T-helper 2 cell (primary cell): ENCODE measurements at regions not wholly inside any gene's neighbourhood (a gene's known extent, or its start where the extent isn't known, plus 50 kb on each side); places are given as distances from the start of the nearest gene placed in this dataset.
"Not testable (repeated sequence)": the region's sequence is repeated elsewhere in the genome, so short reads cannot be mapped to it uniquely, and the experiment has no call there.

ENCODE experiments used
- DNase-seq, 5 experiments: peaks; one replicate each; pipeline versions ENCODE4 v3.0.0 to v3.0.0-alpha.2; 2012 to 2022

- no peak for DNase-seq
Measured at GRCh38 chrX:115357326-115358120, 68.0 kb downstream of the LUZP4 start.

- DNase-seq: not testable (repeated sequence)
Measured at GRCh38 chrX:115359508-115359907, 70.0 kb downstream of the LUZP4 start.

DNA sequence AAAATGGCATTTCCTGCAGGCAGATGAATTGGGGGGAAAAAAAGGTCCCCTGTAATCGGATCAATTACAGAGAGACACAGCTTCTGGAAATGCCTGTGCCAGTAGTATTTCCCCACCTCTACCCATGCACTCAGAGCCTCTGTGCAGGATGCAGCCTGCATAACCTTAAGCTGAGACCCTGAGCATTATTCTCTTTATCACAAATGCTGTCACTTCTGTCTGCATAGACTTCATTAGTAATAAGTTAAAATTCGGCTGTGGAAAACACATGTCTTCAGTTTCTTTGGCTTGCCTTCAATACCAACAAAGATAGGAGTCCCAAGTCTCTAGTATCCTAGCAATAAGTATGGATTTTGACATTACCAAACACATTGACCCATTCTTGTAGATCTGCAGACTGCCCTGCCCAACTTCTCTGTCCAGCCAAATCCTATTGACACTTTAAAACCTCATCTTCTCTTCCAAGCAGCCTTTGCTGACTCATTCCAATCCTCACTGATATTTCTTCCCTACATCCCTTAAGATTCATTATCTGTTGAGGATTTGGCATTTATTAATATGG, 70.8 kb downstream of the LUZP4 start:
- no peak for DNase-seq

DNA sequence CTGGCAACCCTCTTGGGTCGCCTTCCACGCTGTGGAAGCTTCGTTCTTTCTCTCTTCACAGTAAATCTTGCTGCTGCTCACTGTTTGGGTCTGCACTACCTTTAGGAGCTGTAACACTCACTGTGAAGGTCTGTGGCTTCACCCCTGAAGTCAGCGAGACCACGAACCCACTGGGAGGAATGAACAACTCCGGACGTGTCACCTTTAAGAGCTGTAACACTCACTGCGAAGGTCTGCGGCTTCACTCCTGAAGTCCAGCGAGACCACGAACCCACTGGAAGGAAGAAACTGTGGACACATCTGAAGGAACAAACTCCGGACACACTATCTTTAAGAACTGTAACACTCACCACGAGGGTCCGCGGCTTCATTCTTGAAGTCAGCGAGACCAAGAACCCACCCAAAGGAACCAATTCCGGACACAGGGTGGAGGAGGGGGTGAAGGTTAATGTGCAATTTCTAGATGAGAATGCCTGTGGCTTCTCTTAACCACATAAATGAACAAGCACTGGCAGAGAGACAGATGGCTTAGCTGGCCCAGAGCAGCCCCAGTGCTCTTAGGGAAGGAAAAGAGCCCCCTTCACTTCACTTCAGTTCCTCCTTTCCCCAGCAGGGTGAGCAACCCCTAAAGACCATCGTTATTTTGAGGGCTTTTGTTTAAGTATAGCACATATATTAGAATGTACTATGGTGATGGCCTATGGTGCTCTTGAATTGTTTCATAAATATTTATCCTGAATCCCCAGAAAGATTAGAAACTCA, 73.0 kb downstream of the LUZP4 start:
- peak in 1 of 5 experiments; percentile 0 for DNase-seq

DNA sequence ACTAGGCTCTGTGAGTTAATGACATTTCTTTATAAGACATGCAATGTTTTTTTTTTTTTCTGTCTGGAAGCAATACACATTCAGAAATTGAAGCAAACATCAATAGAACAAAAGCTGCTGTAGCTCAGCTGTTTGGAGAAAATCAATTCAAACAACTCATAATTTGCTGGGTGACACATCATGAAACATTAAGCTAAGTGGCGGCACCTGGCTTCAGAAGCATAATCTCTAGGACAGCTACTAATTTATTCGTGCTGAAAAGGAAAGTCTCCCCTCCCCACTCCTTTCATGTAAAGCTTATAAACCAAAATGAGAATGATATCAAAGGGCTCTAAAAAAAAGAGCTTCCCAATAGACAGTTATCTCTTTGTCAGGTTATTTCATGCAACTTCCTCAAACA, 73.9 kb downstream of the LUZP4 start:
- no peak for DNase-seq

DNA sequence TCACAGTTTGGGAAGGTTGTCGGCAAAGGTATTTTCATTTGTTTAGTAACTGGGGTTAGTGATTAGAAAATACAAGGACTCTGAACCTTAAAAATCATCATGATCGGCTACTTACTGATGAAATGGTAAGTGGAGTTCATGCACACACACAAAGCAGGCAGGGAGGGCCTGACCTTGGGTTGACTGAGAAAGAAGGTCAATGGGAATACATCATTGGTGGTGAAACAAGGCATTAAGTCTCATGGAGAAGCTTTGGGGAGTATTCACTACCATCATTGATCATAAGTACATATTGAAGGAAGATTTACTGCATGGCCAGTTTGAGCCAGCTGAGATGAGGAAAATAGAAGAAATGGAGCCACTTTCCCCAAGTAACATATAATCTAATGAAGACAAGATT, 74.4 kb downstream of the LUZP4 start:
- no peak for DNase-seq

DNA sequence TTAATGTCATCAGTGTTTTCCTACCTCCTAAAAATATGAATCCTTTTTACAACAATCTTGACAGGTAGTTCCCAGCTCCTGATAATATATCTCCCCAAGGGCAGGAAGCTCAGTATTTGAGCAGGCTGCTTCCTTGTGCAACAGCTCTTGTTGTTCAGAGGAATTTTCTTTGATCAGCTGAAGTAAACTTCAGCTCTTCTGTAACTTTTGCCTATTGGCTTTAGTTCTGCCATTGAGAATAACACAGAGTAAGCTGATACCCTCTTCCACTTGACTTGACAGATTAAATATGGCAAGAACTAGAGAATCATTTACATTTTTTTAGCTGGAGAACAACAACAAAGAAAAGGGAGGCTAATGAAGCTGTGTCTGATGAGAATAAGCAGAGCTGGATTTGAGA, 75.2 kb downstream of the LUZP4 start:
- DNase-seq: no peak

DNA sequence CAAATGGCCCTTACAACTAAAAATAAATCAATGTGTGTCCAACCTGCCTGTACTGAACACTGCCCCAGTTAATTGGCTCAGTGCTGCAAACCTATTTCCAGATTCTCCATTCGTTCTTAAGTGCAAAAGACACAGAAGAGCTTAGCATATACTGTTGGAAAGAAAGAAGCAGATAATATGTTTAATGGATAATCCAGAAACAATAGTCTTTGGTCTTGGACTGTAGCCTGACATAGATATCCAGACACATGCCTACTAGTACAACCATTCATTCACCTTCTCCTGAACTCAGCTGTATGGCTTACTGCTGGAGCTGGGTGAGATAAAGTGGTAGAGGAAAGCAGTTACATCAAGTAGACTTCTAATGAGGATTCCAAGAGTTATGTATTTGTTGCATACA, 77.0 kb downstream of the LUZP4 start:
- DNase-seq: no peak

DNA sequence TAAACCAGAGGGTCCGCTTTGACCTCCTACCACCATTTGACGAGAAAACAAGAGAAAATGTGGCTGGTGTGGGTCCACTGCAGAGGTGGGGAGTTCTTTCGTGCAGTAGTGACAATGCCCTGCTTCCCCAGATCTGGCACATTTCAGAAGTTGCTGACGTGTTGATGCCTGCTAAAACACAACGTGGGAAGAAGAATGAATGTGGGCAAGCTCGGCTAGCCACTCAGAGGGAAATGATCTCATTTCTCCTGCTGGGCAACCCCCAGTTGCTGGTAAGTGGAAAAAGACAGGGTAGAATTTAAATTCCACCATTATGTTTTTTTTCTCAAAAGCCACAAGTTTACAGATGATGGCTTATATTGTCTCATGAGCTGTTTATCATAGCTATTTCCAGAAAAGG, 77.9 kb downstream of the LUZP4 start:
- no peak for DNase-seq

- DNase-seq: no peak
Measured at GRCh38 chrX:115367951-115368350, 78.4 kb downstream of the LUZP4 start.

DNA sequence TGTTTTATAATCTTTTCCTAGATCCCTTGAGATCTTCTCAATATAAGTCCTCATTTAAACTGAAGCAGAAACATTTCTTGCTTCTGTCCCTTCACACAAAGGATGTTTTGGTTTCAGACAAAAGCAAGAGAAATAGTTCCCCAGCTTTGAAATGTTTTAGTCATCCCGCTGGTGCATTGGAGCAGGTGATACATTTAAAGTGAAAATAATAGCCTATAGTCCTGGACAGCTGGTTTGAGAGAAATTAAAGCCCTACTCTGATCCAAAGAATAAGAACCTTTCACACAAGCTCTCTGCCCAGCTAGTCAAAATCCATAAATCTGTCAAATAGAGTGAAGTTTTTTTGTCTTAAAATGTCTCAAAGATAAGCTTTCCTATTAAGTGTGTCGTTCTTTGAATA, 79.4 kb downstream of the LUZP4 start:
- no peak for DNase-seq

DNA sequence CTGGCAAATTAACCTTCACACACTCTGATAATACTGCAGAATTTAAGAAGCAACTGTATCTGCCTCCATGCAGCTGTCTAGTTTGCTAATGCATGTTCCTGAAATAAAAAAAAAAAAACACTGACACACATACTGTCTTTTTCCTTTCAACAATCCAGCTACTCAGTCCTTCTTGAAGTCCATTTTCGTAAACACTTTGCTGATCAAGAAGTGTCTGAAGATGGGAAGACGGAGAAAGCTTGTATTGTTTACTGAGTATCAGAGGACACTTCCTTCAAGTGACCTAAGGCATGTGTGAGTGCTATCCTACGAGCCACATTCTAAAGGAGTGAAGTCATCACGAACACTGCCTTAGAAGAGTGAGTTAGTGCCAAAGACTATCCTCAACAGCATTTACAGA, 82.6 kb downstream of the LUZP4 start:
- no peak for DNase-seq

DNA sequence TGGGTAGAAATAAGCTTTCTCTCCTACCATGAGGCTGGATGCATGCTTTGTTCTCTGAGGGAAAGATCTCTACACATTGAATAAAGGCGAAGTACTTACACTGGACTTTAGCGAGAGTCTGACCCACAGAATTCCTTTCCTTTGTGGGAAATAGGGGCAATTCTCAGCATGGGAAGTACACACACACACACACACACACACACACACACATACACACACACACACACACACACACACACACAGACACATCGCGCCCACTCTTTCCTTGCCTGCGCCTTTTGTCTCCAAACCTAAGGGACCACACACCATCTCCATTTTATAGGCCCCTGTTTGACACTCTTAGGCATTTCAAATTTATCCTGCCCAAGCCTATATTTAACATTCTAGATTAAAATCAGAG, 83.8 kb downstream of the LUZP4 start:
- no peak for DNase-seq

GRCh38 chrX:115378471-115378870, 89.0 kb downstream of the LUZP4 start:
- no peak for DNase-seq

GRCh38 chrX:115387327-115387726, 97.8 kb downstream of the LUZP4 start:
- no peak for DNase-seq

GRCh38 chrX:115388879-115389278, 99.4 kb downstream of the LUZP4 start:
- no peak for DNase-seq

GRCh38 chrX:115390078-115390477, 100.6 kb downstream of the LUZP4 start:
- DNase-seq: no peak

- DNase-seq: no peak
Measured at GRCh38 chrX:115392031-115392430, 102.5 kb downstream of the LUZP4 start.

DNA sequence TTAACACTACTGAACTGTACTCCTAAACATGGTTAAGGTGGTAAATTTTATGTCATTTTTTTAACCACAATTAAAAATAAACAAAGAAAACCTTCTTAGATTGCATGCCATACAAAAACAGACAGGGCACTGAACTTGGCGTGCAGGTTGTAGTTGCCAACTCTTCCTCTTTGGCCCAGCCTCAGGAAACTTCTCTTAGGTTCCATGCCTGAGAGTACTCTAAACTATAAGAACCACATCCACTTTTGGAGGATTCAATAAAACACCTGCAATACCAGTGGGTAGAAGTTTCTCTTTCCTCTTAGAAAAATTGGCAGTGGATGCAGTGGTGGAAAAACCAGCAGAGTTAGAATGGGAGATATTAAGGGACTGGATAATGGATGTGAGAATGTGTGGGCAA, 103.4 kb downstream of the LUZP4 start:
- DNase-seq: no peak

GRCh38 chrX:115393271-115393670, 103.8 kb downstream of the LUZP4 start:
- no peak for DNase-seq

- not testable (repeated sequence) for DNase-seq
Measured at GRCh38 chrX:115394806-115395205, 105.3 kb downstream of the LUZP4 start.

GRCh38 chrX:115399306-115399705, 109.8 kb downstream of the LUZP4 start:
- DNase-seq: no peak

DNA sequence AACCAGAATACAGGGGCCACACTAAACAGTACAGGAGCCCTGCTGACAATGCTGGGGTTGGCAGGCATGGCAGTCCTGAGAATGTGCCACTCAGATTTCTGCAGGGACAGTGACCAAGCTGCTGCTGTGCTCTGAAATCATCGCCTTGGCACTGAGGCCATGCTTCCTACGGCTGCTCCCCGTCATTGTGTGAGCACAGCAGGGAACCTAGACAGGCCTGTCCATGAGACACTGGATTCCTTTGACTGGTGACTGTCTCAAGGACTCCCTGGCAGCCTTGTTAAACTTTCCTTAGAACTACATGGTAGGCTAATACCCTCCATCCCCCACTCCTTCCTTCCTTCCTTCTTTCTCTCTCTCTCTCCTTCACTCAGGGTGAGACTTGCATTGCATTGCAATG, 111.4 kb downstream of the LUZP4 start:
- no peak for DNase-seq

- no peak for DNase-seq
Measured at GRCh38 chrX:115402299-115402698, 112.8 kb downstream of the LUZP4 start.
